ENCODE measurements at regions not wholly inside any gene's neighbourhood (a gene's known extent, or its start where the extent isn't known, plus 50 kb on each side); places are given as distances from the start of the nearest gene placed in this dataset.

GRCh38 chr14:98908050-98908449 lies 363.9 kb downstream of the BCL11B start:
- TF ChIP-seq POLR2AphosphoS5 (IDR thresholded peaks at IDR 0.05) (no peak), CTCF (IDR thresholded peaks at IDR 0.05) (no peak), POLR2A (IDR thresholded peaks at IDR 0.05) (no peak)

All from prostate gland (tissue), 2 donors.